ENCODE measurements at regions not wholly inside any gene's neighbourhood (a gene's known extent, or its start where the extent isn't known, plus 50 kb on each side); places are given as distances from the start of the nearest gene placed in this dataset.

GRCh38 chr3:43222590-43222989, 63.8 kb upstream of the SNRK start:
- DNase-seq (ENCODE audit: low read depth) = no peak

GRCh38 chr3:43221076-43221475, 65.3 kb upstream of the SNRK start:
- TF ChIP-seq CTCF (IDR thresholded peaks at IDR 0.05; ENCODE audit: low read length, missing control alignments) = no peak
- no peak for DNase-seq (ENCODE audit: low read depth)
- no peak overlapping the region for H3K4me3 ChIP-seq (replicated peaks; ENCODE audit: low read depth, low read length)

More at GRCh38 chr3:43222590-43222989, 63.8 kb upstream of the SNRK start:
- no peak for TF ChIP-seq CTCF (IDR thresholded peaks at IDR 0.05; ENCODE audit: low read length, missing control alignments)
- H3K4me3 ChIP-seq (replicated peaks; ENCODE audit: low read depth, low read length) = no peak overlapping the region

- H3K4me3 ChIP-seq (replicated peaks; ENCODE audit: low read depth, low read length) = no peak overlapping the region
- no peak for TF ChIP-seq CTCF (IDR thresholded peaks at IDR 0.05; ENCODE audit: low read length, missing control alignments)
- DNase-seq (ENCODE audit: low read depth) = no peak
Observed at GRCh38 chr3:43219616-43220015, 66.7 kb upstream of the SNRK start.

- H3K4me3 ChIP-seq (replicated peaks; ENCODE audit: low read depth, low read length) = no peak overlapping the region
- TF ChIP-seq CTCF (IDR thresholded peaks at IDR 0.05; ENCODE audit: low read length, missing control alignments) = no peak
- DNase-seq (ENCODE audit: low read depth) = no peak
Observed at GRCh38 chr3:43218921-43219320, 67.4 kb upstream of the SNRK start.

- no peak overlapping the region for H3K4me3 ChIP-seq (replicated peaks; ENCODE audit: low read depth, low read length)
- DNase-seq (ENCODE audit: low read depth) = no peak
- TF ChIP-seq CTCF (IDR thresholded peaks at IDR 0.05; ENCODE audit: low read length, missing control alignments) = no peak
Observed at GRCh38 chr3:43218156-43218555, 68.2 kb upstream of the SNRK start.

GRCh38 chr3:43217633-43218032, 68.7 kb upstream of the SNRK start:
- no peak for TF ChIP-seq CTCF (IDR thresholded peaks at IDR 0.05; ENCODE audit: low read length, missing control alignments)
- peak; percentile 22 for DNase-seq (ENCODE audit: low read depth)
- H3K4me3 ChIP-seq (replicated peaks; ENCODE audit: low read depth, low read length) = no peak overlapping the region

GRCh38 chr3:43217206-43217605, 69.1 kb upstream of the SNRK start:
- no peak overlapping the region for H3K4me3 ChIP-seq (replicated peaks; ENCODE audit: low read depth, low read length)
- no peak for DNase-seq (ENCODE audit: low read depth)
- TF ChIP-seq CTCF (IDR thresholded peaks at IDR 0.05; ENCODE audit: low read length, missing control alignments) = no peak

Data from fibroblast of pulmonary artery (primary cell).